NCI-H2196 (cell line): ENCODE measurements at regions not wholly inside any gene's neighbourhood (a gene's known extent, or its start where the extent isn't known, plus 50 kb on each side); places are given as distances from the start of the nearest gene placed in this dataset.

Experiments
- DNase-seq: peaks from one replicate; lab custom pipeline; 2025; ENCODE audit not compliant: unreplicated experiment; lab: John Stamatoyannopoulos, UW

DNA sequence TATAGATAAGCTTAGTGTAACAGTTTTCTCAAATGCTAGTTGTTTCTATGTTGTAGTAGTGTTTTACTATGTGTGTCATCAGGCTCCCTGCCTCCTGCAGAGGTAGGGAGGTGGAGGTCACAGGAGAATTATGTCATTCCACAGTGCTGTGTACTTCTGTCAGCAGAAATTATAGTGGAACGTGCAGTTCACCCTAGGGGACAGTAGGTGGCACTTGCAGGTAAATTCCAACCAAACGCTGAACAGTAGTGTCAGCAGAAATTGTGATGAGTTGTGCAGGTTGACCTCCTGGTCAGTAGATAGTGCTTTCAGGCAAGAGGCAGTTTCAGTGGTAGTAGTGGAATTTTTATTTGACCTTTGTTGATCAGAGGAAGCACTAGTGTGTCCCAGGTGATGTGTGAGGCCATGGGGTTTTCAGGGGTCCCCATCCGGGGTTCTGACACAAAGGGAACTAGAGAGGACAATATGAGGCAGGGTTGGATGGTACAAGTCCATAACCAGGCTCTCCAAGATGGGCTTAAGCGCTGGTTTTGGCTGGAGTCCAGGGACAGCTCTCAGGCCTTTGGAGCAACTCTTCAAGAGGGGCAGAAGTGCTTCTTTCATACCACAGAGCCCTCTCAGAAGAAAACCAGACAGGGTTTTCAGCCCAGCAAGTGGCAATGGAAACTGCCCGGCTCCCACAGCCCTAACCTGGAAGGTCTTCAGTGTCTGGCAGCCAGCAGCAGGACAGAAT lies 402.9 kb downstream of the CYLC2 start:
- DNase-seq: peak; percentile 56

DNA sequence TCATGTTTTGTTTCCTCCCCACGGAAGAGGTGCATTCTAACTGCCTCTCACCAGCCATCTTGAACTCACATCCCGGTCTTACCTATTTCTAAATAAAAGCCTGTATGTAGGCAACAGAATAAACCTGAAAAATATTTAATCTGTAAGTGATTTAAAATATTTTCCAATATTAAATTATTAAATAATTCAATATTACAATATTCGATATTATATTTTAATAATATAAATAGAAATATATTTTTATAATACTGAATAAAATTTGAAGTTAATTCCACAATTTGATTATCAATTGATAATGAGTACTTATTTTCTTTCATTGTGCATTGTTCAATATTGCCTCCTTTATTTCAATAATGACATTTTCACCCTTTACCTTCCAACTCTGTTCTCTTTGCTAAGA lies 404.4 kb downstream of the CYLC2 start:
- no peak for DNase-seq

DNA sequence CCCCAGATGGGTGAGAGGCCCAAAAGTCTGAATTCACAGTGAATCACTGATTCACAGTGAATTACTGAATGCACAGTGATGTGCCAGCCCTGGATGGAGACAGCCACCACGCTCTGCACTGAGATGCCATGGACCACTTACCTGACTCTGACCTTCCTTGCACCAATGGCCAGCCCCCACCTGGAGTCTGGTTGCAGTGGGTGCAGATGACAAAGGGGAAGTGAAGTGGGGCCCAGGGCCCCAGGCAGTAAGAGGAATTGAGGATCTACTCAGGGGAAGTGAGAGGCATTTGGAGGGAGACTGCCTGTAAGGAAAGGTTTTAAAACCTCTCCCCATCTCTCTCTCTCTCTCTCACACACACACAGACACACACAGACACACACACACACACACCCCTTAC lies 412.1 kb downstream of the CYLC2 start:
- no peak for DNase-seq

DNA sequence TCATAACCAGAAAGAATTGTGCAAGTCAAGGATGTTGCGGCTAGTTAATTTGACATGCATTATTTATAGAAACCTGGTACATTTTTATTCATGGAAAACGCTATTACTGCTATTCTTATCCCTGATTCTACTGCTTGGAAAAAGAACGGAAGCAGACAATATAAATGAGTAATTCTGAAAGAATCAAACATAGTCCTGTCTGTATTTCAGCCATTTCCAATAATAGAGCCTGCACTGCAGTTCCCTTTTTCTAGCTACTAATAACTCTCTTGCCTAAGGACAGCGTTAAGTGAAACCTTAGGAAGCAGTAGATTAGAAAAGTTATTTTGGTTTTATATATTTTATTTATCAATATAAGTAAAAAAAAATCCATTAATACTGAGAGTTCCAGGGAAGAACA lies 414.9 kb downstream of the CYLC2 start:
- DNase-seq: no peak

DNA sequence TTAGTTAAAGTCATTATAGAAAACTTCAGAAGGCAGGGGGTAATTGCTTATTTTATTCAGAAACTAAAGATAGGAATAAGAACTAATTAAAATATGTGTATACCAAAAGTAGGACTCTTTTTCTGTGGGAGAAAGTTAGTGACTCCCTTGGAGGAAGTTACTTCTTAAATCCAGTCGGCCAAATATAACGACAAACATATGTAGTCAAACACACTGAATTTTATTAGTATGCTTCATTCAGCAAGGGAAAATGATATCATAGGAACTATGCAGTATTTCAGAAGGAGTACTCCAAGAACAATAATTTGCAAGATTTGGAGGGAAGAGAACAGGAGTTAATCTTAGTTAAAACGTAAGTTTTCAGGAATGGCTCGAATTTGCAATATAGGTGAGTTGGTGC lies 432.6 kb downstream of the CYLC2 start:
- DNase-seq: no peak

DNA sequence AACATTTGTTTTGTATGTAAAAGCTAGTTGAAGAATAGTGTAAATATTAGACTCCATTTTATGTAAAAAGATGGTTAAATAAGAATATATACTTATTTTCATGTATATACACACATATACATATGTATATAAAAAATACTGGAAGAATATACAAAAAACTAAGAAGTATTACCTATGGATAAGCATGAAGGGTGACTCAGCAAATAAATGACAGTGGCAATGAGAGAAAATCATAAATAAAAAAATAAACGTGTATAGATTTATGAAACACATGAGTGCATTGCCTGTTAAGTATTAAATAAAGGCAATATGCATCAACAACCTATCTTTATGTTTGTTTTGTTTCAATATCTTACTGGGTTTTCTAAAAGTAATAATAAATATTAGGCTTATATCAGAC lies 435.3 kb downstream of the CYLC2 start:
- no peak for DNase-seq

DNA sequence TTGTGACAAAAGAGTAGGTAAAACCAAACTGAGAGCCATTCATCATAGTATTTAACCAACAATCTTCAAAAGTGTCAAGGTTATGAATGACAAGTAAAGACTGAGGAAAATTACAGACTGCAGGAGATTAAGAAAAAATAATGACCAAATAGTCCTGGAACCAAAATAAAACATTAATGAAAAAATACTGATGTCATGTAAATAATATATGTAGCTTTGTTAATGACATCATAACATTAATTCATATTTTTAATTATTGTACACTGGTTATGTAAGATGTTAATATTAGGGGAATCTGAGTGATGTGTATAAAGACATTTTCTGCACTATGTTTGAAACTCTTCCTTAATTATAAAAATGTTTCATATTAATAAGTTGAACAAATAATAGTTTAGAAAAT lies 436.7 kb downstream of the CYLC2 start:
- no peak for DNase-seq

DNA sequence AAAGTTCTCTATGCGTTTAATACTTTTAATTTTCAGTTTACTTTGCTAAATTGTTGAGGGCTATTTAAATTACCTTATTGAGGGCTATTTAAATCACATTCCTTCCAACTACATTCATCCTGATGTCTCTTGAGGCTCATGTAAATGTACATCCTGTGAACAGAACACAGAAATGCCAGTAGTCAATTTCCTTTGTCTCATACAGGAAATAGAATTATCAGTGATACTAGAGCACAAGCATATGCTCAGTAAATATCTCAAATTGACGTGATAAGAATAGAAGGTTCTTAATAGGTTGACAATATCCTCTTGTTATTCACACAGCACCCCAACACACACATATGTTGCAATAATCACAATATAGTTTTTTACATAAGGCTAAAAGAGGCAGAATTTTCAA lies 449.0 kb downstream of the CYLC2 start:
- DNase-seq: no peak

DNA sequence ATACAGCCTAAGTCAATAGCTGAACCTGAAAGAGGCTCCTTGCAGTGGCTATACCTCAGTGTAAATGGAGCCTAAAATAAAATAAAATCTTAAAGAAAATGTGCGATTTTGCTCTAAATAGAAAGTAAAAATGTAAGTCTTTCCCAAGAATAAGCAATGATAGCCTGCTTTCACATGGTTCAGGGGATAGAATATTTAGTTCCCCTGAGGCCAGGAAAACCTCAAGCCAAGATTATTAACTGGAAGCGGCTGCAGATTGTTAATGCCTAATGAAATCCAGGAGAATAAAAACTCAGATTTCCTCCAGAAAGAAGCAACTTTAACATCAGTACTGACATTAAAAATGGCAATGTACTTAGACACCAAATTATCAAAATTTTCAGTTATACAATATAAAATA lies 463.7 kb downstream of the CYLC2 start:
- DNase-seq: no peak

DNA sequence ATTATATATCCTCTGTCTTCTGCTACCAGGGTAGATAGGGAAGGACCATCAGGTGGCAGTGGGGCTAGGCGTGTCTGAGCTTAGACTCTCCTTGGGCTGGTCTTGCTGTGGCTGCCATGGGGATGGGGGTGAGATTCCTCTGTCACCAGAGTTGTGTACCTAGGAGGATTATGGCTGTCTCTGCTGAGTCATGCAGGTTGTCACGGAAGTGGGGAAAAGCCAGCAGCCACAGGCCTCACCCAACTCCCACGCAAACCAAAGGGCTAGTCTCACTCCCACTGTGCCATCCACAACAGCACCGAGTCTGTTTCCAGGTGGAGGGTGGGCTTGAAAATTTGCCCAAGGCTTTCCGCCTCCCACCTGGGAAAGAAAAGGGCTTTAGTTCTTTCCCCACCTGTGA lies 476.1 kb downstream of the CYLC2 start:
- no peak for DNase-seq

DNA sequence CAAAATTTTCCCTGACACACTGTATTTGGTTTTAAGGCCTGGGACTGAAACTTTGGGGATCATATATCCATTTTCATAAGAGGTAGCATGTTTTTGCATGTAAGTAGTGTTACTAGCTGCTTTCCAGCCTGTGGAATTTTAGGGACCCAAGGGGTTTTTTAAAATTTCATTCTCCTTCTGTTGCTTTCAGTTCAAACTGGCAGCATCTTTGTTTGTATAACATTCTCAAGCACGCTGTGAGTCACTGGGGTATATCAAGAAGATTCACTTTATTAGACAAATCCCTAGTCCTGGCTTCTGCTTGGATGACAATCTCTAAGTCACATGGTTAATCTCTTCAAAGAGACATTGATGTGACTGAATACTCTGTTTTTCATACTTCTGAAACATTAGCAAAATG lies 479.0 kb downstream of the CYLC2 start:
- no peak for DNase-seq

DNA sequence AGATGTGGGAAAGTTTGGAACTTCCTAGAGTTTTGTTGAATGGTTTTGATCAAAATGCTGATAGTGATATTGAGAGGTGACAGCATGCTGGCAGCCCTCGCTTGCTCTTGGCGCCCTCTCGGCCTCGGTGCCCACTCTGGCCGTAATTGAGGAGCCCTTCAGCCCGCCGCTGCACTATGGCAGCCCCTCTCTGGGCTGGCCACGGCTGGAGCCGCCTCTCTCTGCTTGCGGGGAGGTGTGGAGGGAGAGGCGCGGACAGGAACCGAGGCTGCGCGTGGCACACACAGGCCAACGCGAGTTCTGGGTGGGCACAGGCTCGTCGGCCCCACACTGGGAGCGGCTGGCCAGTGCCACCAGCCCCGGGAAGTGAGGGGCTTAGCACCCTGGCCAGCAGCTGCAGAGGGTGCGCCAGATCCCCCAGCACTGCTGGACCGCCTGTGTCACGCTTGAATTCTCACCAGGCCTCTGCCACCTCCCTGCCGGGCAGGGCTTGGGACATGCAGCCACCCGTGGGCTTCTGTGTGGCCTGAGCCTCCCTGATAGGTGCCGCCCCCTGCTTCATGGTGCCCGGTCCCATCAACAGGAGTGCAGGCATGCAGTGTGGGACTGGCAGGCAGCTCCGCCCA lies 488.5 kb downstream of the CYLC2 start:
- no peak for DNase-seq

DNA sequence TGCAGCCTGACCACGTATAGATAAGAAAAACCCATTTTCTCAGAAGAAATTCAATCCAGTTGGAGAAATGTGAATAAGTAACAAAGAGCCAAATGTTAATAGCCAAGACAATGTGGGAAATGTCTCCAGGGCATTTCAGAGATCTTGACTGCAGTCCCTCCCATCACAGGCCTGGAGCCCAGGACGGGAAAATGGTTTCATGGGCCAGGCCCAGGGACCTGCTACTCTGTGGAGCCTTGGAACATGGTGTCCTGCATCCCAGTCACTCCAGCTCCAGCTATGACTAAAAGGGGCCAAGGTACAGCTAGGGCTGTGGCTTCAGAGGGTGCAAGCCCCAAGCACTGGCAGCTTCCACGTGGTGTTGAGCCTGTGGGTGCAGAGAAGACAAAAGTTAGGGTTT lies 490.0 kb downstream of the CYLC2 start:
- DNase-seq: no peak

DNA sequence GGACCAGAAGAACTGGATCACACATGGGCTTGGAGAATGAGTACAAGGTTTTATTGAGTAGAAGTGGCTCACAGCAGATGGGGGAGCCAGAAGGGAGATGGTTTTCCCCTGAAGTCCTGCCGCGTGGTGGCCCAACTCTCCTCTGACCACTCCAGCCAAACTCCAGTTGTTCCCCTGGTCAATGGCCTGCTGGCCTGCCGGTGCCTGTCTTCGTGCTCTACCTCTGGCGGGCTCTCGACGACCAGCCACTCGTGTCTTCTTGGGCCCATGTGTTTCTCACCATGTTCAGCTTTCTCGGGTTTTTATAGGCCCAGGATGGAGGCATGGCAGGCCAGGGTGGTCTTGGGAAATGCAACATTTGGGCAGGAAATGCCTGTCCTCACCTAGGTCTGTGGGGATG lies 519.6 kb downstream of the CYLC2 start:
- no peak for DNase-seq

DNA sequence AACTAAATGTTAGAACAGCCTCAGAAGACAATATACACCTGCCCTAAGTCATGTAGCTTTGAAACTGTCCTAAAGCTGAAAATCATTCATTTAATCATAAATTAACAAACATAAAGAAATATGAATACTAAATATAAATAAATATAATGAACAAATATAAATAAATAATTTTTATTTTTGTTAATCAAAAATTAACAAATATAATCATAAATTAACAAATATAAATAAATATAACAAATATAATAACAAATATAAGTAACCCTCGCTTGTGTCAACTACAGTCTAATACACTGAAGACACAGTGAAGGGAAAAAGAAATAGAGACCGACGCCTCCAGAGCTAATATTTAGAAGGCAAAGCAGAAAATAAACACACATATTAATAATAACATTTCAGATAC lies 527.3 kb downstream of the CYLC2 start:
- no peak for DNase-seq

DNA sequence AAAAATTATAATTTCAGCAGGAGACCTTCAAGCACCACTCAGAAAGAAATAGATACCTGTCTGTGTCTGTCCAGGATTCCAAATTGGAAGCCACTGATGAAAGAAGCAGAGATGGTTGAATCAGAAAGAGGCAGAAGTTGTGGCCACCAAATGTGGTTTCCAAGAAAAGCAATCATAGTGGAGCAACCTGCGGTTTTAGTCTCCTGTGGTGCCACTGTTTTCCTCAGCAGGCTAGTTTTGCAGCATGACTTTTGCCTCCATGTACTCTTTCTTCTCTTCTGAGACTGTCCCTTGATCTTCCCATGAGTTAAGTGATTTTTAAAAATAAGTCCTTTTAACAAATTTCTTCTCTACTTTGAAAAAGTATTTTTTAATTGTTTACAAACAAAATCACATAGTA lies 535.8 kb downstream of the CYLC2 start:
- no peak for DNase-seq

DNA sequence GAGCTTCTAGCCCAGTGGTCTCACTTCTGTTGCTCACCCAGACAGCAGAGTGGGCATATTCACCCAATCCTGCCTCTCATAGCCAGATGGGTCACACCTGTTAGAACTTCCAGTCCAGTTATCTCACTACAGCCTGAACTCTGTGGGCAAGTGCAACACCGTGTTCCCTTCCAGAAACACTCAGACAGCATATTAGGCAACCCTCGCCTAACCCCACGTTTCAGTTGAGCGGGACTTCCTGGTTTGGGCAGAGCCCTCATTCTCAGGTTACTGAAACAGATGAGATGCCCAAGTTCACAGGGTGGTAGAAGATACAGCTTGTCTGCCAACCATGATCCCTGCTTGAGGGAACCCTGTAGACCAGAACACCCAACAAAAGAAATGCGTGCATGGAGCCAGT lies 538.2 kb downstream of the CYLC2 start:
- DNase-seq: no peak

DNA sequence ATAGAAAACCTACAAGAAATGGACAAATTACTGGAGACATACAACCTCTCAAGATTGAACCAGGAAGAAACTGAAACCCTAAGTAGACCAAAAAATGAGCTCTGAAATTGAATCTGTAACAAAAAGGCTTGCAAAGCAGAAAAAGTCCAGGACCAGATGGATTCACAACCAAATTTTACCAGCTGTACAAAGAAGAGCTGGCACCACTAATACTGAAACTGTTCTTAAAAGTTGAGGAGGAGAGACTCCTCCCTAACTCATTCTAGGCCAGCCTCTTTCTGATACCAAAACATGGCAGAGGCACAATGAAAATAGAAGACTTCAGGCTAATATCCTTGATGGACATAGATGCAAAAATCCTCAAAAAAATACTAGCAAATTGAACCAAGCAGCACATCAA lies 542.3 kb downstream of the CYLC2 start:
- no peak for DNase-seq

DNA sequence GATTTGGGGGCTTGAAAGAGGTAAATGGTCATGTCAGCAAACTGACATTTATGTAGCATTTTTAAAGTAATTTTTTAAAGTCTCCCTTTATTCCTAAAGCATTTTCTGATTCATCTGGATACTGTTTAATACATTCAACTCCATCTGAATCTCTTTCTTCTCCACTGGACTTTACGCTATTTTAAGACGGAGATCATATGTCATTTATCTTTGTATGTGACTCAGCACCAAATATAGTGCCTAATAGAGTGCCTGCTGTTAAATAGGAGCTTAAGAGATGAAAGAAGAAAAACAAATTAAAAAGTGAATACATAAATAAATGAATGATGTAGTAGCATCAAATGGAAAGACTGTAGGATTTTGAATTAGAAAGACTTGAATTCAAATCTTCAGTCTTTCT lies 548.8 kb upstream of the SMC2 start:
- DNase-seq: no peak

DNA sequence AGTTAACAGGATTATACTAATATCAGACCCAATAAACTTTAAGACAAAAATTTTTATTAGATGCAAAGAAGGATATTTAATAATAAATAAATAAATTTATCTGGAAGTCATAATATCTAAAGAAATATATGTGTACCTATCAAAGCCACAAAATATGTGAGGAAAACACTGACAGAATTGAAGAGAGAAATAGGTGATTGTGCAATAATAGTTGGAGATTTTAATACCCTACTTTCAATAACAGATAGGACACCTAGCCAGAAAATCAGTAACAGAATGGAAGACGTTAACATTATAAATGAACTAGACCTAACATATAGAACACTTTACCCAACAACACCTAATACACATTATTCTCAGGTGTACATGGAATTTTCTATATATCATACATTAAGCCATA lies 541.4 kb upstream of the SMC2 start:
- no peak for DNase-seq

DNA sequence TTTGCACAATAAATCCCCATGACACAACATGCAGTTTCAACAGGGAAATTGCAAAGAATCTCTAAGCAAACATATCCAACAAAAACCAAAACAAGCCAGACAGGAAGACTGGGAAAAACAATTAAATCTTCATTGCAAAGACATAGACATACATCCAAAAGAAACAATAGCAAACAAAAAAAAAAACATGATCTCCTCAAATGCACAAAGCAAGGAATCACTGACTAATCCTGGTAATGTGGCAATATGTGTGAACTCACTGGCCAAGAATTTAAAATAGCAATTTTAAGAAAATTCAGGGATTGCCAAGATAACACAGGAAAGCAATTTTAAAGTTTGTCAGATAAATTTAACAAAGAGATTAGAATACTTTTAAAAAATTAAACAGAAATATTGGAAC lies 520.1 kb upstream of the SMC2 start:
- DNase-seq: no peak

DNA sequence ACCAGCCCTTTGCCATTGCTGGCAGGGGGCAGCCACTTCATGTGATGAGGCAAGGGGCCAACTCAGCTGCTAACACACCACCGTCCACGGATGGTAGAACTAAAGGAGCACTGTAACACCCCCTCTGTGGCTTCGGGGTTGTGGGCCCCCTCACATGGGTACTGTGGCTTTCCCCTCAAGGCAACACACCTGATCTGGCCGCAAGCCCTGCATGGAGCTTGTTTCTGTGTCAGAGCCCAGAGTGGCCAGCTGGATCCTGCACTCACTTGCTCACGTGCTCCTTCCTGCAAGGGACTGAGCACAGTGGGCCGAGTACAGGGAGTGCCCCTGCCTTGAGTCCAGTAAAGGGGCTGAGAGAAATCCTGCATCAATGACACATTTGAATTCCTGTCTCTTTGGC lies 507.4 kb upstream of the SMC2 start:
- DNase-seq: no peak

DNA sequence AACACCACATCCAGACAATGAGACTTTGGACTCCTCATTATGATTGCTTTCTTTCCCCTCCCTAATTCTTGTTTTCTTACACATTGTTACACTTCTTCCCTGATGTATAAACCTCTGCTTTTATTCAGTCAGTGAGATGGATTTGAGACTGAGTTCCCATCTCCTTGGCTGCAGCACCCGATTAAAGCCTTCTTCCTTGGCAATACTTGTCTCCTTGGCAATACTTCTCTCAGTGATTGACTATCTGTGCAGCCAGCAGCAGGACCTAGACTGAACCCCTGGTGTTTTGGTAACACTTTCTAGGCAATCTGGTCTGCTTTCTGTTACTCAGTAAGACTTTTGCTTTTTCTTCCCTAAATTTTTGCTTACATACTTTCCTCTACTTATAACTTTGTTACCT lies 492.8 kb upstream of the SMC2 start:
- DNase-seq: no peak
